PC-3 (cell line): ENCODE measurements at regions not wholly inside any gene's neighbourhood (a gene's known extent, or its start where the extent isn't known, plus 50 kb on each side); places are given as distances from the start of the nearest gene placed in this dataset.

ENCODE experiments used
- ATAC-seq: fragments of 200-7000 bp; cut with Tn5 transposase; 2 replicates; pipeline ENCODE4 v1.9.1; 2020; ENCODE audit warnings: mild to moderate bottlenecking, moderate library complexity
- BruUV-seq: library from RNA; stranded (reverse); fragments of 400-500 nt; replicated peaks from 2 replicates; lab custom pipeline; 2021; lab: Mats Ljungman, UMichigan
- CTCF ChIA-PET: fragments of 300-600 bp; sonication (Branson Sonifier 250); formaldehyde crosslinking; loops from one replicate; lab custom pipeline; 2022; ENCODE audit warnings: antibody characterized with exemption; lab: Charles Lee
- POLR2A ChIA-PET: fragments of 300-600 bp; sonication (Branson Sonifier 250); formaldehyde crosslinking; loops from one replicate; lab custom pipeline; 2022; ENCODE audit warnings: antibody characterized with exemption; ENCODE audit not compliant: unreplicated experiment; lab: Charles Lee
- DNase-seq: peaks from one replicate; pipeline ENCODE4 v3.0.0-alpha.2; 2015
- H2AFZ ChIP-seq: fragments of 300-600 bp; sonication (generic); 2 replicates; pipeline ENCODE4 v1.6.0; 2016; ENCODE audit warnings: antibody characterized with exemption, low read length
- H3F3A ChIP-seq: fragments of 300-600 bp; sonication (generic); one replicate; pipeline ENCODE4 v1.6.0; 2017; ENCODE audit warnings: antibody characterized with exemption, low read length, control low read depth, mild to moderate bottlenecking; ENCODE audit not compliant: unreplicated experiment
- H3K27ac ChIP-seq: fragments of 300-600 bp; sonication (generic); 2 replicates; pipeline ENCODE4 v1.5.1; 2016; ENCODE audit warnings: mild to moderate bottlenecking, low read length
- H3K27me3 ChIP-seq: fragments of 300-600 bp; sonication (generic); 2 replicates; pipeline ENCODE4 v1.6.1; 2016; ENCODE audit warnings: low read length, mixed read lengths
- H3K36me3 ChIP-seq: fragments of 300-600 bp; sonication (generic); 2 replicates; pipeline ENCODE4 v1.6.1; 2016; ENCODE audit warnings: low read depth, mixed run types, low read length, mixed read lengths
- H3K4me1 ChIP-seq: fragments of 300-600 bp; sonication (generic); 2 replicates; pipeline ENCODE4 v1.5.1; 2016; ENCODE audit warnings: low read length; ENCODE audit not compliant: insufficient read depth
- H3K4me2 ChIP-seq: fragments of 300-600 bp; sonication (generic); 2 replicates; pipeline ENCODE4 v1.6.0; 2016; ENCODE audit warnings: low read length
- H3K4me3 ChIP-seq: fragments of 300-600 bp; sonication (generic); 2 replicates; pipeline ENCODE4 v1.5.1; 2016; ENCODE audit warnings: mild to moderate bottlenecking, low read length, mixed read lengths
- H3K79me2 ChIP-seq: fragments of 300-600 bp; sonication (generic); 2 replicates; pipeline ENCODE4 v1.6.1; 2017; ENCODE audit warnings: low read length, mixed read lengths
- H3K9ac ChIP-seq: fragments of 300-600 bp; sonication (generic); 2 replicates; pipeline ENCODE4 v1.6.0; 2016; ENCODE audit warnings: mild to moderate bottlenecking, low read length
- H3K9me2 ChIP-seq: fragments of 300-600 bp; sonication (generic); replicated peaks from 2 replicates; pipeline ENCODE4 v1.6.1; 2016; ENCODE audit warnings: mixed run types, low read length, mixed read lengths
- H3K9me3 ChIP-seq: fragments of 300-600 bp; sonication (generic); 2 replicates; pipeline ENCODE4 v1.6.1; 2016; ENCODE audit warnings: low read length, mixed read lengths
- H4K20me1 ChIP-seq: fragments of 300-600 bp; sonication (generic); 2 replicates; pipeline ENCODE4 v1.6.1; 2016; ENCODE audit warnings: low read length, mixed read lengths
- CTCF ChIP-seq: fragments of 300-600 bp; sonication (generic); conservative IDR thresholded peaks from 2 replicates; pipeline ENCODE4 v1.5.1; 2017; ENCODE audit warnings: antibody characterized with exemption, low read depth, mild to moderate bottlenecking, low read length
- EZH2 ChIP-seq: fragments of 300-600 bp; sonication (generic); IDR thresholded peaks from one replicate; pipeline ENCODE4 v1.6.1; 2017; ENCODE audit warnings: antibody characterized with exemption, mild to moderate bottlenecking, low read length; ENCODE audit not compliant: unreplicated experiment
- EZH2phosphoT487 ChIP-seq: fragments of 300-600 bp; sonication (generic); IDR thresholded peaks from 2 replicates; pipeline ENCODE4 v1.6.1; 2018; ENCODE audit warnings: mild to moderate bottlenecking, antibody characterized with exemption, low read length, borderline replicate concordance
- intact Hi-C: fragments of 100-400 bp; cut with micrococcal nuclease; formaldehyde crosslinking; loops from 2 replicates; pipeline ENCODE4 v1.9.0; 2023

GRCh38 chr10:8435186-8436055, 380.9 kb downstream of the GATA3 start:
- intact Hi-C loops: no loop called here
- H3K4me3 ChIP-seq: no peak overlapping the region
- BruUV-seq: no TSS peak
- H3K9ac ChIP-seq: no peak overlapping the region
- no peak for TF ChIP-seq CTCF
- TF ChIP-seq EZH2phosphoT487: no peak
- TF ChIP-seq EZH2: no peak
- no peaks in the 10 kb centered on the region; the same call in 1 of the 2 replicates for H3K4me1 ChIP-seq
- H3K27ac ChIP-seq: peak overlapping the region; percentile 32
- H3F3A ChIP-seq: no peaks in the 10 kb centered on the region
- 0 out of 2 replicates have a peak overlapping the region, but pooled peaks have one; percentile 26 for H2AFZ ChIP-seq
- ATAC-seq (peak; percentile 50), DNase-seq (peak; percentile 47)
- H3K9me3 ChIP-seq: no peaks in the 10 kb centered on the region
- ChIA-PET CTCF (no interaction called here), POLR2A (no interaction called here)
- no peak overlapping the region for H3K4me2 ChIP-seq
- H3K9me2 ChIP-seq: no peaks in the 10 kb centered on the region
- H3K36me3 ChIP-seq: no peaks in the 10 kb centered on the region
- no peaks in the 10 kb centered on the region for H3K27me3 ChIP-seq
- no peaks in the 10 kb centered on the region for H4K20me1 ChIP-seq
- no peaks in the 10 kb centered on the region for H3K79me2 ChIP-seq

- CTCF ChIA-PET: no interaction called here
- no peaks in the 10 kb centered on the region for H4K20me1 ChIP-seq
- no peak overlapping the region for H2AFZ ChIP-seq
- H3K4me1 ChIP-seq: no peaks in the 10 kb centered on the region; the same call in 1 of the 2 replicates
- POLR2A ChIA-PET: interaction anchor here (0.6 kb wide), 1 partner anchor 38 kb away, joined by 4 read pairs; no protein-coding TSS in a partner anchor
- no peak overlapping the region for H3K27ac ChIP-seq
- no TSS peak for BruUV-seq
- intact Hi-C loops: no loop called here
- no peak for DNase-seq
- H3K36me3 ChIP-seq: no peaks in the 10 kb centered on the region
- H3F3A ChIP-seq: no peaks in the 10 kb centered on the region
- TF ChIP-seq EZH2phosphoT487 (no peak), CTCF (no peak), EZH2 (no peak)
- H3K27me3 ChIP-seq: no peaks in the 10 kb centered on the region
- H3K4me2 ChIP-seq: no peak overlapping the region
- H3K9ac ChIP-seq: no peak overlapping the region
- no peak overlapping the region for H3K4me3 ChIP-seq
- no peaks in the 10 kb centered on the region for H3K9me3 ChIP-seq
- H3K9me2 ChIP-seq: no peaks in the 10 kb centered on the region
- ATAC-seq: no peak
- H3K79me2 ChIP-seq: no peaks in the 10 kb centered on the region
Observed at GRCh38 chr10:8437896-8438295, 383.4 kb downstream of the GATA3 start.

GRCh38 chr10:8438603-8439002, 384.1 kb downstream of the GATA3 start:
- Histone ChIP-seq H3K4me2 (no peak overlapping the region), H2AFZ (no peak overlapping the region), H3K9me2 (no peaks in the 10 kb centered on the region), H3K9me3 (no peaks in the 10 kb centered on the region), H3K4me3 (no peak overlapping the region), H3K27ac (no peak overlapping the region), H3K79me2 (no peaks in the 10 kb centered on the region), H3K4me1 (no peaks in the 10 kb centered on the region; the same call in 1 of the 2 replicates), H3K36me3 (no peaks in the 10 kb centered on the region), H3K27me3 (no peaks in the 10 kb centered on the region), H4K20me1 (no peaks in the 10 kb centered on the region), H3F3A (no peaks in the 10 kb centered on the region), H3K9ac (no peak overlapping the region)
- ChIA-PET CTCF (no interaction called here), POLR2A (interaction anchor here (0.6 kb wide), 1 partner anchor 37 kb away, joined by 4 read pairs; no protein-coding TSS in a partner anchor)
- BruUV-seq: no TSS peak
- TF ChIP-seq EZH2phosphoT487 (no peak), EZH2 (no peak), CTCF (no peak)
- intact Hi-C loops: no loop called here
- ATAC-seq (no peak), DNase-seq (no peak)
